K562 (cell line): ENCODE measurements at regions not wholly inside any gene's neighbourhood (a gene's known extent, or its start where the extent isn't known, plus 50 kb on each side); places are given as distances from the start of the nearest gene placed in this dataset.

Experiments
- ELF4 ChIP-seq: fragments of 450-650 bp; formaldehyde crosslinking; IDR thresholded peaks from 2 replicates; pipeline ENCODE4 v1.4.0; 2022; ENCODE audit warnings: missing genetic modification characterization
- TF ChIP-seq, protein P1 (sequence below), 2 experiments: fragments of 450-650 bp; IDR thresholded peaks; 2 replicates each; pipeline ENCODE4 v1.6.1; 2016; ENCODE audit warnings: mild to moderate bottlenecking in 2 of 2, borderline replicate concordance in 1 of 2, low read depth in 1 of 2, moderate library complexity in 1 of 2

DNA sequence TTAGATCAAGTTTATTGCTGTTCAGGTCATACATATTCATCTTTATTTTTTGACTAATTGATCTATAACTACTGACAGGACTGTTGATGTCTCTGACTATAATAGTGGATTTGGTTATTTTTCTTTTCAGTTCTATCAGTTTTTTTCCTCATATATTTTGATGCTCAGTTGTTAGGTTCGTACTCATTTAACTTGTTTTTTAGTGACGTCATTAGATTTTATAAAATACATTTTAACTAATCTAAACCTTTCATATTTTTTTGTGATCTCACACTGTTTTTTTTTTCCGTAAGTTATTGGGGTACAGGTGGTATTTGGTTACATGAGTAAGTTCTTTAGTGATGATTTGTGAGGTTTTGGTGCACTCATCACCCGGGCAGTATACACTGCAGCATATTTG is 841.2 kb upstream of the FBXO33 start:
- TF ChIP-seq ELF4 (CRISPR knock-in tag) = no peak
- TF ChIP-seq, protein P1, sequence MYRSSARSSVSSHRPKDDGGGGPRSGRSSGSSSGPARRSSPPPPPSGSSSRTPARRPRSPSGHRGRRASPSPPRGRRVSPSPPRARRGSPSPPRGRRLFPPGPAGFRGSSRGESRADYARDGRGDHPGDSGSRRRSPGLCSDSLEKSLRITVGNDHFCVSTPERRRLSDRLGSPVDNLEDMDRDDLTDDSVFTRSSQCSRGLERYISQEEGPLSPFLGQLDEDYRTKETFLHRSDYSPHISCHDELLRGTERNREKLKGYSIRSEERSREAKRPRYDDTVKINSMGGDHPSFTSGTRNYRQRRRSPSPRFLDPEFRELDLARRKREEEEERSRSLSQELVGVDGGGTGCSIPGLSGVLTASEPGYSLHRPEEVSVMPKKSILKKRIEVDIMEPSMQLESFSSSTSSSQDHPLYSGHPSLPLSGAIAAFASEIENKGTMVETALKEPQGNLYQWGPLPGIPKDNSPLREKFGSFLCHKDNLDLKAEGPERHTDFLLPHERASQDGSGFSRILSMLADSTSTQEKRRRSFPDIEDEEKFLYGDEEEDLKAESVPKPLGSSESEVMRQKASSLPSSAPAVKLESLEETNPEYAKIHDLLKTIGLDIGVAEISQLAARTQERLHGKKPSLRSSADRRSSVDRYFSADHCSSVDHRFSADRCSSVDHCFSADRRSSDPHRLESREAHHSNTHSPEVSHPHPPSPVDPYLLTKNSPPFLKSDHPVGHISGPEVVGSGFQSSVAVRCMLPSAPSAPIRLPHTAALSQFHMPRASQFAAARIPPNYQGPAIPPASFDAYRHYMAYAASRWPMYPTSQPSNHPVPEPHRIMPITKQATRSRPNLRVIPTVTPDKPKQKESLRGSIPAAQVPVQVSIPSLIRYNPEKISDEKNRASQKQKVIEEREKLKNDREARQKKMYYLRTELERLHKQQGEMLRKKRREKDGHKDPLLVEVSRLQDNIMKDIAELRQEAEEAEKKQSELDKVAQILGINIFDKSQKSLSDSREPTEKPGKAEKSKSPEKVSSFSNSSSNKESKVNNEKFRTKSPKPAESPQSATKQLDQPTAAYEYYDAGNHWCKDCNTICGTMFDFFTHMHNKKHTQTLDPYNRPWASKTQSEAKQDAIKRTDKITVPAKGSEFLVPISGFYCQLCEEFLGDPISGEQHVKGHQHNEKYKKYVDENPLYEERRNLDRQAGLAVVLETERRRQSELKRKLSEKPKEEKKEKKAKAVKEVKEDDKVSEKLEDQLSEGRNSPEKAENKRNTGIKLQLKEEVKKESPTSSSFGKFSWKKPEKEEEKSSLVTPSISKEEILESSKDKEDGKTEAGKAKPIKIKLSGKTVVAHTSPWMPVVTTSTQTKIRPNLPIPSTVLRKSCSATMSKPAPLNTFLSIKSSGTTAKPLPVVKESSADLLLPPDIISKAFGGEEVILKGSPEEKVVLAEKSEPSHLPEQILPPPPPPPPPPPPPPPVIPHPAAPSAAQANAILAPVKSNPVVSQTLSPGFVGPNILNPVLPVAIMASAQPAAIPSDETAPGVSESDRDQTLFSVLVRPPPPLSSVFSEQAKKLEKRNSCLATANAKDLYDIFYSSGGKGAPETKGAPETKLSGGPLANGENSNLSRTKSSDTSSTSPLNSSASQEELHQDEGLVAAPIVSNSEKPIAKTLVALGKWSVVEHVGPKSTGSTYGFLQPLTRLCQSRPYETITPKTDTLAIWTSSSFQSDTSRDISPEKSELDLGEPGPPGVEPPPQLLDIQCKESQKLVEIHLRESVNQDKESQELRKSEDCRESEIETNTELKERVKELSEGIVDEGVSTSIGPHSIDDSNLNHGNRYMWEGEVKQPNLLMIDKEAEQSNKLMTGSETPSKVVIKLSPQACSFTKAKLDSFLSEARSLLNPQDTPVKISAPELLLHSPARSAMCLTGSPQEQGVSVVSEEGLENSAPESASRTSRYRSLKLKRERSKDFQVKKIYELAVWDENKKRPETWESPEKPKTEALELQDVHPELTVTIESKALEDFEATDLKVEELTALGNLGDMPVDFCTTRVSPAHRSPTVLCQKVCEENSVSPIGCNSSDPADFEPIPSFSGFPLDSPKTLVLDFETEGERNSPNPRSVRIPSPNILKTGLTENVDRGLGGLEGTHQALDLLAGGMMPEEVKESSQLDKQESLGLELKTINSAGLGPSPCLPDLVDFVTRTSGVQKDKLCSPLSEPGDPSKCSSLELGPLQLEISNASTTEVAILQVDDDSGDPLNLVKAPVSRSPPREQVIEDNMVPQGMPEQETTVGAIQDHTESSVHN (IDR thresholded peaks at IDR 0.05; ENCODE audit: borderline replicate concordance in 1 of 2, low read depth in 1 of 2) = no peak
